ENCODE measurements at regions not wholly inside any gene's neighbourhood (a gene's known extent, or its start where the extent isn't known, plus 50 kb on each side); places are given as distances from the start of the nearest gene placed in this dataset.
"Not testable (repeated sequence)": the region's sequence is repeated elsewhere in the genome, so short reads cannot be mapped to it uniquely, and the experiment has no call there.

- TF ChIP-seq CTCF (IDR thresholded peaks at IDR 0.05) = no peak
- no peaks in the 10 kb centered on the region for H3K4me1 ChIP-seq (ENCODE audit: control insufficient read depth in 1 of 2, insufficient read depth in 1 of 2, low read depth in 1 of 2, low read length in 1 of 2)
- H3K9me3 ChIP-seq = no peaks in the 10 kb centered on the region
- no peak overlapping the region for H3K4me3 ChIP-seq (ENCODE audit: low read depth in 1 of 2, low read length in 1 of 2)
- no peaks in the 10 kb centered on the region for H3K27me3 ChIP-seq
- no peaks in the 10 kb centered on the region for H3K36me3 ChIP-seq
- no peak overlapping the region for H3K27ac ChIP-seq
These were observed 269.2 kb downstream of the LRATD1 start for GRCh38 chr2:14901737-14902136.

DNA sequence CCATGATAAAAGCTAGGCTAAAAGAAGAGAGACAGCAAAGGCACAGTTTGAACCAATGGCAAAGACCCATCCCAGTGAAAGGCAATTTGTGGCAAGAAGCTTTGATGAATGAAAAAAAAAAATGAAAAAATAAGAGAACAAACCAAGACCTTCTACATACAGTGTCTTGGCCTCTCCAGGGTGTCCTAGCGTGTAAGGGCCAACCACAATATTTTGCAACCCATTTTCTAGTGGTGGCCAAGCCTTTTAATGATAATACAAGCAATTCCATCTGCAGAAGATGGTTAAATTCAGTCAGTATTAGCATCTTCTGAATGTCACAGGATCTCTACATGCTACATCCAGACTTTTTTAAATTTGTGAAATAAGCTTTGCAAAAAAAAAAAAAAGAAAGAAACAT is 270.4 kb downstream of the LRATD1 start:
- Histone ChIP-seq H3K36me3 (no peaks in the 10 kb centered on the region), H3K27ac (no peak overlapping the region), H3K4me3 (ENCODE audit: low read depth in 1 of 2, low read length in 1 of 2) (no peak overlapping the region), H3K4me1 (ENCODE audit: control insufficient read depth in 1 of 2, insufficient read depth in 1 of 2, low read depth in 1 of 2, low read length in 1 of 2) (no peaks in the 10 kb centered on the region), H3K27me3 (no peaks in the 10 kb centered on the region), H3K9me3 (no peaks in the 10 kb centered on the region)
- no peak for TF ChIP-seq CTCF (IDR thresholded peaks at IDR 0.05)

DNA sequence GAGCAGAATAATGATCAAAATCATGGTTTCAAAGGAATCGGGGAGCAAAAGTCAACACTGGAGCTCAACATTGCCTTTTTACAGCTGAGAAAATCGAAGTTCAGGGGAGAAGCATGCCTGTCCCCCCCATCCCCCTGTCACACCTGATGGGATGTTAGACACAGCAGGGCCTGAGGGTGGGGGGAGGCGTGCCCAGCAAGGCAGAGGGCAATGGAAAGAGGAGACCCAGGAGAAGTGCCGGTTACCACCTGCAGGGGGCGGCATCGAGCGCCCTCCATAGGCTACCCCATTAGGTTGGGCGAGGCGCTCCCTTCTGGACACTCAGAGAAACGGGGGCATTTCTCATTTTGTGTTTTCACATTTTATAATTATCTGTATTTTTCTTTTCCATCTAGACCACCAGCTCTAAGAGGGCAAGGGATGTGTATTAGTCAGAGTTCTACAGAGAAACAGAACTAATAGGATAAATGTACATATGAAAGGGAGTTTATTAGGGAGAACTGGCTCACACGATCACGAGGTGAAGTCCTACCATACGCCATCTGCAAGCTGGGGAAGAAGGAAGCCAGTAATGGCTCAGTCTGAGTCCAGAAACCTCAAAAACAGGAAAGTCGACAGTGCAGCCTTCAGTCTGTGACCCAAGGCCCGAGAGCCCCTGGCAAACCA is 271.3 kb downstream of the LRATD1 start:
- Histone ChIP-seq H3K27me3 (no peaks in the 10 kb centered on the region), H3K9me3 (no peaks in the 10 kb centered on the region), H3K4me1 (ENCODE audit: control insufficient read depth in 1 of 2, insufficient read depth in 1 of 2, low read depth in 1 of 2, low read length in 1 of 2) (no peaks in the 10 kb centered on the region), H3K27ac (no peak overlapping the region), H3K4me3 (ENCODE audit: low read depth in 1 of 2, low read length in 1 of 2) (no peak overlapping the region), H3K36me3 (no peaks in the 10 kb centered on the region)
- peak; percentile 53 for TF ChIP-seq CTCF (IDR thresholded peaks at IDR 0.05)

- H3K27me3 ChIP-seq; H3K4me1 ChIP-seq (ENCODE audit: control insufficient read depth in 1 of 2, insufficient read depth in 1 of 2, low read depth in 1 of 2, low read length in 1 of 2); H3K36me3 ChIP-seq; H3K4me3 ChIP-seq (ENCODE audit: low read depth in 1 of 2, low read length in 1 of 2); H3K27ac ChIP-seq; H3K9me3 ChIP-seq: not testable (repeated sequence)
These were observed 271.9 kb downstream of the LRATD1 start for GRCh38 chr2:14904378-14904777.

- Histone ChIP-seq H3K4me3 (ENCODE audit: low read depth in 1 of 2, low read length in 1 of 2) (no peak overlapping the region), H3K27me3 (no peaks in the 10 kb centered on the region), H3K4me1 (ENCODE audit: control insufficient read depth in 1 of 2, insufficient read depth in 1 of 2, low read depth in 1 of 2, low read length in 1 of 2) (no peaks in the 10 kb centered on the region), H3K9me3 (no peaks in the 10 kb centered on the region), H3K36me3 (no peaks in the 10 kb centered on the region), H3K27ac (no peak overlapping the region)
- TF ChIP-seq CTCF (IDR thresholded peaks at IDR 0.05) = no peak
These were observed 273.1 kb downstream of the LRATD1 start for GRCh38 chr2:14905571-14905970.

GRCh38 chr2:14907014-14907612 is 274.6 kb downstream of the LRATD1 start:
- H3K27ac ChIP-seq = no peak overlapping the region
- H3K4me1 ChIP-seq (ENCODE audit: control insufficient read depth in 1 of 2, insufficient read depth in 1 of 2, low read depth in 1 of 2, low read length in 1 of 2) = no peaks in the 10 kb centered on the region
- no peak for TF ChIP-seq CTCF (IDR thresholded peaks at IDR 0.05)
- H3K36me3 ChIP-seq = no peaks in the 10 kb centered on the region
- no peaks in the 10 kb centered on the region for H3K9me3 ChIP-seq
- H3K27me3 ChIP-seq = no peaks in the 10 kb centered on the region
- H3K4me3 ChIP-seq (ENCODE audit: low read depth in 1 of 2, low read length in 1 of 2) = no peak overlapping the region
